IMR-90 (cell line): ENCODE measurements at regions not wholly inside any gene's neighbourhood (a gene's known extent, or its start where the extent isn't known, plus 50 kb on each side); places are given as distances from the start of the nearest gene placed in this dataset.

Source experiments
- CEBPB ChIP-seq: IDR thresholded peaks from 2 replicates; pipeline ENCODE4 v1.6.1; 2012; ENCODE audit warnings: low read depth, low read length, improper control_type of control experiment
- CHD1 ChIP-seq: IDR thresholded peaks from 2 replicates; pipeline ENCODE4 v1.6.1; 2012; ENCODE audit warnings: low read depth, low read length, improper control_type of control experiment
- CTCF ChIP-seq: conservative IDR thresholded peaks from 2 replicates; pipeline ENCODE4 v1.5.1; 2012; ENCODE audit warnings: mild to moderate bottlenecking, low read depth, low read length, improper control_type of control experiment

- TF ChIP-seq CTCF: no peak
- no peak for TF ChIP-seq CEBPB
- no peak for TF ChIP-seq CHD1
Measured at GRCh38 chr5:143646961-143647360, 165.0 kb upstream of the HMHB1 start.
